NCI-H2227 (cell line): ENCODE measurements at regions not wholly inside any gene's neighbourhood (a gene's known extent, or its start where the extent isn't known, plus 50 kb on each side); places are given as distances from the start of the nearest gene placed in this dataset.

ENCODE experiments used
- DNase-seq: peaks from one replicate; lab custom pipeline; 2025; ENCODE audit not compliant: unreplicated experiment; lab: John Stamatoyannopoulos, UW

- DNase-seq = no peak
Observed at GRCh38 chr3:189108735-189109134, 63.0 kb upstream of the TPRG1 start.

GRCh38 chr3:189109145-189109544, 62.6 kb upstream of the TPRG1 start:
- no peak for DNase-seq

- no peak for DNase-seq
Observed at GRCh38 chr3:189117087-189117486, 54.7 kb upstream of the TPRG1 start.

GRCh38 chr3:189118896-189119295, 52.9 kb upstream of the TPRG1 start:
- DNase-seq = no peak

GRCh38 chr3:189119950-189120349, 51.8 kb upstream of the TPRG1 start:
- no peak for DNase-seq

- DNase-seq = no peak
Observed at GRCh38 chr3:189121092-189121491, 50.7 kb upstream of the TPRG1 start.
